ENCODE measurements at regions not wholly inside any gene's neighbourhood (a gene's known extent, or its start where the extent isn't known, plus 50 kb on each side); places are given as distances from the start of the nearest gene placed in this dataset.

GRCh38 chr16:26787924-26788323 lies 278.8 kb upstream of the C16orf82 start (continued):
- TF ChIP-seq ZNF253 (CRISPR knock-in tag; IDR thresholded peaks at IDR 0.05; ENCODE audit: borderline replicate concordance): no peak

GRCh38 chr16:26791169-26791568 lies 275.6 kb upstream of the C16orf82 start:
- in situ Hi-C loops (cut with HindIII; ENCODE audit: extremely low pct_ligation_motif_present, low pct_unique_long_range_greater_than_20kb) (no loop called here), intact Hi-C loops (cut with micrococcal nuclease; ENCODE audit: unreplicated experiment) (no loop called here)
- 15% methylated on average over 5 of the region's 6 CpGs for WGBS (ENCODE audit: low lambda C conversion rate)
- FAIRE-seq (no peak), ATAC-seq (no peak), DNase-seq (ENCODE audit: low spot score) (no peak)
- H3K27ac ChIP-seq (ENCODE audit: extremely low read length, insufficient read depth, low read length): no peak overlapping the region
- BruUV-seq (replicated peaks): no TSS peak
- no peaks in the 10 kb centered on the region for H3K27me3 ChIP-seq (ENCODE audit: control insufficient read depth in 1 of 2, insufficient read depth in 2 of 2, low read length in 2 of 2)
- H3K79me2 ChIP-seq (ENCODE audit: insufficient read depth, low read length): no peaks in the 10 kb centered on the region
- H2AFZ ChIP-seq (ENCODE audit: low read length): no peak overlapping the region
- no peaks in the 10 kb centered on the region for H4K20me1 ChIP-seq (ENCODE audit: insufficient read depth, low read length)
- POLR2A ChIA-PET: no interaction called here
- no peaks in the 10 kb centered on the region for H3K9me3 ChIP-seq (ENCODE audit: low read length)
- TF ChIP-seq SRF (IDR thresholded peaks at IDR 0.05; ENCODE audit: low read depth, low read length): no peak
- no peak for TF ChIP-seq MXD4 (CRISPR knock-in tag; IDR thresholded peaks at IDR 0.05)
- no peak for TF ChIP-seq ZNF576 (CRISPR knock-in tag; IDR thresholded peaks at IDR 0.05)
- TF ChIP-seq PRDM4 (CRISPR knock-in tag; IDR thresholded peaks at IDR 0.05; ENCODE audit: borderline replicate concordance): no peak
- TF ChIP-seq MXD1 (CRISPR knock-in tag; IDR thresholded peaks at IDR 0.05): no peak
- CTCF ChIA-PET (ENCODE audit: low intra/inter-chr PET ratio, low total read pairs): no interaction called here
- no peak overlapping the region for H3K9ac ChIP-seq (ENCODE audit: insufficient read depth, low read depth, low read length)
- no peaks in the 10 kb centered on the region for H3K36me3 ChIP-seq (replicated peaks in 1 of 2; ENCODE audit: control insufficient read depth in 1 of 2, insufficient read depth in 2 of 2, low read length in 2 of 2)
- no peak overlapping the region for H3K4me3 ChIP-seq (replicated peaks in 1 of 3; ENCODE audit: insufficient read depth in 1 of 3, low read depth in 2 of 3, low read length in 3 of 3)
- no peak overlapping the region for H3K4me2 ChIP-seq (ENCODE audit: low read depth, low read length)
- H3K4me1 ChIP-seq (ENCODE audit: insufficient read depth, low read length): no peaks in the 10 kb centered on the region

Measured in HepG2 (cell line).